ENCODE measurements at regions not wholly inside any gene's neighbourhood (a gene's known extent, or its start where the extent isn't known, plus 50 kb on each side); places are given as distances from the start of the nearest gene placed in this dataset.

GRCh38 chr12:73185403-73185802, 913.2 kb downstream of the TRHDE start:
- Histone ChIP-seq H3K56ac (replicated peaks; ENCODE audit: insufficient read length, low read depth, low read length) (no peak overlapping the region), H2BK5ac (ENCODE audit: low read depth, low read length) (no peak overlapping the region), H4K91ac (replicated peaks; ENCODE audit: insufficient read length, low read length) (no peak overlapping the region), H3K79me1 (ENCODE audit: low read depth, low read length) (no peaks in the 10 kb centered on the region), H3K79me2 (ENCODE audit: control insufficient read depth in 1 of 2, insufficient read depth in 2 of 2, low read length in 2 of 2) (no peaks in the 10 kb centered on the region), H3K23ac (ENCODE audit: insufficient read length) (no peak overlapping the region), H3K27me3 (replicated peaks in 1 of 4; ENCODE audit: control insufficient read depth in 3 of 4, extremely low read depth in 1 of 4, insufficient read depth in 3 of 4, low read length in 3 of 4) (no peaks in the 10 kb centered on the region), H3K4me3 (ENCODE audit: extremely low read depth in 1 of 4, insufficient read depth in 2 of 4, low read depth in 3 of 4, low read length in 4 of 4) (no peak overlapping the region), H3K27ac (ENCODE audit: low read depth, low read length) (no peak overlapping the region), H3K4ac (replicated peaks; ENCODE audit: insufficient read length, low read depth, low read length) (no peak overlapping the region), H3K14ac (ENCODE audit: insufficient read length) (no peak overlapping the region), H3K9me3 (ENCODE audit: insufficient read depth in 2 of 2, low read depth in 1 of 2, low read length in 1 of 2) (peaks cover 7% of the 10 kb centered on the region in 2 experiments; a peak in 1 of 4 replicates), H3K4me1 (replicated peaks in 1 of 4; ENCODE audit: control insufficient read depth in 3 of 4, insufficient read depth in 4 of 4, low read length in 3 of 4) (no peaks in the 10 kb centered on the region), H2AK5ac (ENCODE audit: low read depth, low read length) (no peak overlapping the region), H4K8ac (ENCODE audit: extremely low read depth, insufficient read depth, low read length) (no peak overlapping the region), H4K20me1 (replicated peaks in 1 of 2; ENCODE audit: control insufficient read depth in 1 of 2, insufficient read depth in 2 of 2, low read length in 2 of 2) (no peaks in the 10 kb centered on the region), H4K5ac (ENCODE audit: insufficient read length, low read depth, low read length) (no peak overlapping the region), H3K18ac (ENCODE audit: extremely low read depth, low read length) (no peak overlapping the region), H3K9ac (replicated peaks in 1 of 4; ENCODE audit: extremely low read depth in 1 of 4, low read depth in 3 of 4, low read length in 3 of 4) (no peak overlapping the region), H2BK120ac (replicated peaks; ENCODE audit: low read depth, low read length) (no peak overlapping the region), H2BK15ac (ENCODE audit: low read length) (no peak overlapping the region), H3K36me3 (ENCODE audit: control insufficient read depth in 2 of 4, insufficient read depth in 4 of 4, low read length in 3 of 4) (no peaks in the 10 kb centered on the region), H3K23me2 (ENCODE audit: low read depth, low read length) (no peaks in the 10 kb centered on the region), H2BK20ac (ENCODE audit: low read length) (no peak overlapping the region), H2AFZ (ENCODE audit: low read length) (no peak overlapping the region), H2BK12ac (ENCODE audit: low read depth, low read length) (no peak overlapping the region), H3K4me2 (ENCODE audit: insufficient read depth in 1 of 2, low read depth in 2 of 2, low read length in 2 of 2) (no peak overlapping the region)
- POLR2A ChIA-PET (ENCODE audit: partially characterized antibody): no interaction called here
- TF ChIP-seq E2F6 (IDR thresholded peaks at IDR 0.05): no peak
- no peak for TF ChIP-seq JUND (IDR thresholded peaks at IDR 0.05; ENCODE audit: low read length)
- TF ChIP-seq GTF2F1 (IDR thresholded peaks at IDR 0.05; ENCODE audit: borderline replicate concordance, low read depth, low read length): no peak
- TF ChIP-seq SP2 (IDR thresholded peaks at IDR 0.05; ENCODE audit: low read length): no peak
- no peak for TF ChIP-seq YY1 (IDR thresholded peaks at IDR 0.05; ENCODE audit: low read depth, low read length)
- no peak for TF ChIP-seq SUZ12 (IDR thresholded peaks at IDR 0.05; ENCODE audit: low read length)
- TF ChIP-seq EZH2 (IDR thresholded peaks at IDR 0.05; ENCODE audit: low read depth, low read length, severe bottlenecking): no peak
- no peak for TF ChIP-seq TAF1 (IDR thresholded peaks at IDR 0.05; ENCODE audit: low read depth, low read length)
- no peak for TF ChIP-seq MAFK (IDR thresholded peaks at IDR 0.05; ENCODE audit: low read depth, low read length)
- TF ChIP-seq JUN (IDR thresholded peaks at IDR 0.05; ENCODE audit: low read depth, low read length): no peak
- TF ChIP-seq CBX8 (IDR thresholded peaks at IDR 0.05; ENCODE audit: borderline replicate concordance, low read depth, low read length): no peak
- TF ChIP-seq EGR1 (IDR thresholded peaks at IDR 0.05; ENCODE audit: borderline replicate concordance, low read depth, low read length): no peak
- CTCF ChIA-PET (ENCODE audit: partially characterized antibody): no interaction called here
- WGBS, 2 experiments (ENCODE audit: extremely low coverage in 1 of 2, insufficient coverage in 1 of 2, insufficient read length in 1 of 2, insufficient replicate concordance in 2 of 2, low coverage in 1 of 2, low lambda C conversion rate in 2 of 2, missing lambda C conversion rate in 1 of 2): 95% methylated on average over 1 of the region's 1 CpG; no CpG with 5 or more reads in 1 of the 2 experiments
- DNase-seq (ENCODE audit: low read depth in 1 of 2, low spot score in 2 of 2): no peak
- FAIRE-seq: no peak

Measured in H1 (cell line).